Left lung (tissue), 4 donors: ENCODE measurements at regions not wholly inside any gene's neighbourhood (a gene's known extent, or its start where the extent isn't known, plus 50 kb on each side); places are given as distances from the start of the nearest gene placed in this dataset.

Experiments
- ATAC-seq: fragments of 200-7000 bp; cut with Tn5 transposase; one replicate; pipeline ENCODE4 v1.9.1; 2020; ENCODE audit warnings: moderate library complexity
- DNase-seq, 4 donors: peaks; one replicate each; pipeline ENCODE4 v3.0.0-alpha.2; 2013 to 2020
- H3K27ac ChIP-seq, 2 donors: fragments of 200-600 bp; sonication (generic) in 1 of 2; one replicate each; pipeline versions ENCODE4 v1.5.0 to v1.8.0; 2020 to 2021
- H3K27me3 ChIP-seq, 2 donors: fragments of 200-600 bp; sonication (generic) in 1 of 2; one replicate each; pipeline versions ENCODE4 v1.5.0 to v1.8.0; 2020 to 2021
- H3K36me3 ChIP-seq, 2 donors: fragments of 200-600 bp; sonication (generic) in 1 of 2; one replicate each; pipeline versions ENCODE4 v1.5.0 to v1.8.0; 2020 to 2021
- H3K4me1 ChIP-seq, 2 donors: fragments of 200-600 bp; one replicate each; pipeline ENCODE4 v1.8.0; 2021
- H3K4me3 ChIP-seq, 2 donors: fragments of 200-600 bp; sonication (generic) in 1 of 2; one replicate each; pipeline versions ENCODE4 v1.5.0 to v1.8.0; 2020 to 2021; ENCODE audit warnings: mild to moderate bottlenecking in 1 of 2
- H3K9me3 ChIP-seq, 2 donors: fragments of 200-600 bp; sonication (generic) in 1 of 2; one replicate each; pipeline versions ENCODE4 v1.5.0 to v1.8.0; 2020 to 2021
- intact Hi-C, 2 donors: fragments of 100-400 bp; cut with DNase I; formaldehyde crosslinking; loops; one replicate each; pipeline versions ENCODE4 v1.11.2 to v1.14.2; 2022
- TF ChIP-seq, protein P1 (sequence below), 2 donors: fragments of 200-600 bp; sonication (generic) in 1 of 2; IDR thresholded peaks; one replicate each; pipeline versions ENCODE4 v1.5.0 to v1.8.0; 2021; ENCODE audit warnings: antibody characterized with exemption in 2 of 2
- donor health status: DM: no; HTN: yes; CAD: no.
- donor health status: DM: no; HTN: no; CAD: no.

DNA sequence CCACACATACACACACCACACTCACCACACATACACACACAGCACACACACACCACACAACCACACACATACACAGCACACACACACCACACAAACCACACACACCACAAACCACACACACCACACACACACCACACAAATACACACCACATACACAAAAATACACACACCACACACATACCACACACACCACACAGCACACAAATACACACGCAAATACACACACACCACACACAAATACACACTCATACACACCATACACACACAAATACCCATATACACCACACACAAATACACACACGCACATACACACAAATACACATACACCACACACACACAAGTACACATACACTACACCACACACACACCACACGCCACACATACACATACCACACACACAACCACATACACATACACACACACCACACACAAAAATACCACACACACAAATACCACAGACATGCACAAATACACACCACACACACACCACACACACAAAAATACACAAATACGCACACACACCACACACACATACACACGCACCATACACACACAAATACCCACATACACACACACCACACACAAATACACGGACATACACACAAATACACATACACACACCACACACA is 134.6 kb upstream of the TWIST2 start:
- H3K4me3 ChIP-seq: no peak overlapping the region
- TF ChIP-seq, protein P1, sequence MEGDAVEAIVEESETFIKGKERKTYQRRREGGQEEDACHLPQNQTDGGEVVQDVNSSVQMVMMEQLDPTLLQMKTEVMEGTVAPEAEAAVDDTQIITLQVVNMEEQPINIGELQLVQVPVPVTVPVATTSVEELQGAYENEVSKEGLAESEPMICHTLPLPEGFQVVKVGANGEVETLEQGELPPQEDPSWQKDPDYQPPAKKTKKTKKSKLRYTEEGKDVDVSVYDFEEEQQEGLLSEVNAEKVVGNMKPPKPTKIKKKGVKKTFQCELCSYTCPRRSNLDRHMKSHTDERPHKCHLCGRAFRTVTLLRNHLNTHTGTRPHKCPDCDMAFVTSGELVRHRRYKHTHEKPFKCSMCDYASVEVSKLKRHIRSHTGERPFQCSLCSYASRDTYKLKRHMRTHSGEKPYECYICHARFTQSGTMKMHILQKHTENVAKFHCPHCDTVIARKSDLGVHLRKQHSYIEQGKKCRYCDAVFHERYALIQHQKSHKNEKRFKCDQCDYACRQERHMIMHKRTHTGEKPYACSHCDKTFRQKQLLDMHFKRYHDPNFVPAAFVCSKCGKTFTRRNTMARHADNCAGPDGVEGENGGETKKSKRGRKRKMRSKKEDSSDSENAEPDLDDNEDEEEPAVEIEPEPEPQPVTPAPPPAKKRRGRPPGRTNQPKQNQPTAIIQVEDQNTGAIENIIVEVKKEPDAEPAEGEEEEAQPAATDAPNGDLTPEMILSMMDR (IDR thresholded peaks at IDR 0.05): no peak
- H3K4me1 ChIP-seq: no peaks in the 10 kb centered on the region
- no peak for ATAC-seq
- H3K9me3 ChIP-seq: no peaks in the 10 kb centered on the region
- DNase-seq: no peak
- peaks cover 0 to 16% of the 10 kb centered on the region in 2 donors for H3K27me3 ChIP-seq
- no peaks in the 10 kb centered on the region for H3K36me3 ChIP-seq
- intact Hi-C loops: no loop called here
- H3K27ac ChIP-seq: no peak overlapping the region

DNA sequence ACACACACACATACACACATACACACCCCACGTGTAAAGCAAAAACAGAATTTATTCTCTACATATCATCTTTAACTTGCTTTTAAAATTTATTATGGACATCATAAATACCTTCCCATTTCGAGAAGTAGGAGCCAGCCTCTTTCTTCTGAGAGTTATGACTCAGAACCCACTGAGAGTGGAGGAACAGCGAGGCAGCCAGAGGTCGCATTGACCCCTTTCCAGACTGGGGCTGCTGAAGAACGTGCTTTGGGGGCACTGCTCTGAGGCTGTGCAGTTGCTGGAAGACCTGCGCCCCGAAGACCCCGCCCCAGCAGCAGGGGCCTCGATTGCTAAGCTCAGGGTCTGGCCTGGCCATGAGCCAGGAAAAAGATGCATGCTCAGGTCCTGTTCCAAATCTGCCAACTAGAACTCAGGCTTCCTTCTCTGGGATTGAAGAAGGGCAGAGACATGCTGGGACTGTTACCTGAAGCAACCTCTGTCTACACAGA is 133.8 kb upstream of the TWIST2 start:
- TF ChIP-seq, protein P1 (IDR thresholded peaks at IDR 0.05): no peak
- Histone ChIP-seq H3K27me3 (peaks cover 0 to 16% of the 10 kb centered on the region in 2 donors), H3K4me3 (no peak overlapping the region), H3K9me3 (no peaks in the 10 kb centered on the region), H3K27ac (no peak overlapping the region), H3K4me1 (no peaks in the 10 kb centered on the region), H3K36me3 (no peaks in the 10 kb centered on the region)
- intact Hi-C loops: no loop called here
- ATAC-seq: peak; percentile 52
- DNase-seq: no peak

DNA sequence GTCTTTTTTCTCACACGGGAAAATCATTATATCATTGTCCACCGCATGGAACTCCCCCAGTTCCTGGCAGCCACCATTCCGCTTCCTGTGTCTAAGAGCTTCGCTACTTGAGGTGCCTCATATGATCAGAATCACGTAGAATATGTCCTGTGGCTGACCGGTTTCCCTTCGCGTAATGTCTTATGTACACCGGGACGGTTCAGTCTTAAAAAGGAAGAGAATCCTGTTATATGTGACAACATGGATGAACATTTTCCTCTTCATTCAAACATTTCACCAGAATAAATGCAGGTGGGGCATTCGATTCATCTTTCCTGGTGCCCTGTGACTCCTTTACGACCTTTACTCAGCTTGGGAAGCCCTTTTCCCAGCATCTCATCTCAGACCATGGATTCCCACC is 131.7 kb upstream of the TWIST2 start:
- Histone ChIP-seq H3K9me3 (no peaks in the 10 kb centered on the region), H3K36me3 (no peaks in the 10 kb centered on the region), H3K4me3 (no peak overlapping the region), H3K27ac (no peak overlapping the region), H3K4me1 (no peaks in the 10 kb centered on the region), H3K27me3 (peaks cover 0 to 16% of the 10 kb centered on the region in 2 donors)
- intact Hi-C loops: no loop called here
- TF ChIP-seq, protein P1 (IDR thresholded peaks at IDR 0.05): no peak
- DNase-seq (no peak), ATAC-seq (no peak)

DNA sequence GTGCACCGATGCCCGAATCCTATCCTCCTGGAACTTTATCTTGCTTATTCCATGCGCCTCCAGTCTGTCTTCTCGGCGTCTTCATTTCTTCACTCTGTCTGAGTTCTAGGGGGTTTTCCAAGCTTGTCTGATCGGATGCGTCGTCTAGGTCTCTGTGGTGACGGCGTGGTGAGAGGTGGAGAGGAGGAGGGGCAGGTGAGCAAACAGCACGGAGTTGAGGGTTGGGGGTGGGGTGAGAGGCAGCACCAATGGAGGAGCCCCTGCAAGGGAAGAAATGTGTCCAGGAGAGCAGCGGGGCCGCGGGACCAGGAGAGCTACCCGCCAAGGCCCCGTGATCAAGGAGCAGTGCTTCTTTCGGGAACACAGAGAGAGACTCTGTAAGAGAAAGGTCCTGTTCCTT is 131.3 kb upstream of the TWIST2 start:
- H3K27me3 ChIP-seq: peaks cover 0 to 16% of the 10 kb centered on the region in 2 donors
- TF ChIP-seq, protein P1 (IDR thresholded peaks at IDR 0.05): no peak
- H3K4me3 ChIP-seq: no peak overlapping the region
- ATAC-seq (no peak), DNase-seq (no peak)
- H3K27ac ChIP-seq: no peak overlapping the region
- no peaks in the 10 kb centered on the region for H3K36me3 ChIP-seq
- intact Hi-C loops: no loop called here
- H3K4me1 ChIP-seq: no peaks in the 10 kb centered on the region
- H3K9me3 ChIP-seq: no peaks in the 10 kb centered on the region

DNA sequence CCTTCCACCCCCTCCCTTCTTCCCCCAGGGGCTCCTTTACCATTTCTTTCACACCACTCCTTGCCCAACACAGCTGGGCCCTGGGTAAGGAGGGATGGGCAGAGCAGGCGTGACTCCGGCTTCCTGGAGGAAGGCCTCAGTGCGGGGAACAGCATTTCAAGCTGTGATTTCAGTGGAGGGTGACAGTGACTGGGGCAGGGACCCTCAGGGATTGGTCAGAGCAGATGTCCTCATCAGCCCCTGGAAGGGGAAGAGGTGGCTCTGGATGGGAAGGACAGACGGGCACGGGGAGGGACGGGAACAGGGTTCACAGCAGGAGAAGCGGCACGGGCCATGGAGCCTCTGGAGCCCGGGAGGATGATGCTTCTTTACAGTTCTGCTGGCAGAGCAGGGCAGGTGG is 130.8 kb upstream of the TWIST2 start:
- DNase-seq (no peak), ATAC-seq (no peak)
- intact Hi-C loops: no loop called here
- no peak overlapping the region for H3K4me3 ChIP-seq
- TF ChIP-seq, protein P1 (IDR thresholded peaks at IDR 0.05): no peak
- no peaks in the 10 kb centered on the region for H3K9me3 ChIP-seq
- no peaks in the 10 kb centered on the region for H3K4me1 ChIP-seq
- H3K27me3 ChIP-seq: peaks cover 0 to 16% of the 10 kb centered on the region in 2 donors
- H3K27ac ChIP-seq: no peak overlapping the region
- no peaks in the 10 kb centered on the region for H3K36me3 ChIP-seq
